OCI-LY7 (cell line): ENCODE measurements at regions not wholly inside any gene's neighbourhood (a gene's known extent, or its start where the extent isn't known, plus 50 kb on each side); places are given as distances from the start of the nearest gene placed in this dataset.

ENCODE experiments used
- CTCF ChIP-seq: fragments of 200-600 bp; sonication (generic); conservative IDR thresholded peaks from 2 replicates; pipeline ENCODE4 v1.5.1; 2014; ENCODE audit warnings: mild to moderate bottlenecking, antibody characterized with exemption, low read length, moderate library complexity, mixed read lengths
- EZH2phosphoT487 ChIP-seq: fragments of 200-600 bp; sonication (generic); IDR thresholded peaks from 2 replicates; pipeline ENCODE4 v1.6.1; 2018; ENCODE audit warnings: low read depth, borderline replicate concordance, mild to moderate bottlenecking, mixed run types, antibody characterized with exemption, low read length, moderate library complexity, mixed read lengths

GRCh38 chr19:56917529-56917928 is 77.0 kb upstream of the PEG3 start:
- TF ChIP-seq CTCF: no peak
- TF ChIP-seq EZH2phosphoT487: no peak
